BE2C (cell line): ENCODE measurements at regions not wholly inside any gene's neighbourhood (a gene's known extent, or its start where the extent isn't known, plus 50 kb on each side); places are given as distances from the start of the nearest gene placed in this dataset.

Source experiments
- DNase-seq: peaks from one replicate; pipeline ENCODE4 v3.0.0-alpha.2; 2020
- H3K27me3 ChIP-seq: fragments of 250-450 bp; sonication (Bioruptor Pico); 2 replicates; pipeline ENCODE4 v1.5.1; 2020; ENCODE audit warnings: mild to moderate bottlenecking
- H3K36me3 ChIP-seq: fragments of 250-450 bp; sonication (Bioruptor Pico); 2 replicates; pipeline ENCODE4 v1.5.1; 2020; ENCODE audit warnings: mild to moderate bottlenecking
- H3K4me1 ChIP-seq: fragments of 250-450 bp; sonication (Bioruptor Pico); 2 replicates; pipeline ENCODE4 v1.5.1; 2020
- H3K4me3 ChIP-seq: 2 replicates; pipeline ENCODE4 v1.5.1; 2011; ENCODE audit warnings: low read depth, low read length
- H3K9me3 ChIP-seq: fragments of 250-450 bp; sonication (Bioruptor Pico); 2 replicates; pipeline ENCODE4 v1.5.1; 2020
- CTCF ChIP-seq: IDR thresholded peaks from 2 replicates; pipeline ENCODE4 v1.5.1; 2012; ENCODE audit warnings: mild to moderate bottlenecking, low read depth, low read length

GRCh38 chr3:14290631-14291385 lies 111.6 kb upstream of the SLC6A6 start:
- Histone ChIP-seq H3K9me3 (no peaks in the 10 kb centered on the region), H3K36me3 (no peaks in the 10 kb centered on the region), H3K27me3 (no peaks in the 10 kb centered on the region), H3K4me3 (no peak overlapping the region), H3K4me1 (no peaks in the 10 kb centered on the region)
- TF ChIP-seq CTCF, result no peak
- DNase-seq, result no peak

- no peaks in the 10 kb centered on the region for H3K9me3 ChIP-seq
- H3K27me3 ChIP-seq, result no peaks in the 10 kb centered on the region
- H3K36me3 ChIP-seq, result no peaks in the 10 kb centered on the region
- H3K4me1 ChIP-seq, result no peaks in the 10 kb centered on the region
- DNase-seq, result no peak
- H3K4me3 ChIP-seq, result no peak overlapping the region
- no peak for TF ChIP-seq CTCF
These were observed 107.4 kb upstream of the SLC6A6 start for GRCh38 chr3:14295037-14295436.

GRCh38 chr3:14295801-14296200 lies 106.6 kb upstream of the SLC6A6 start:
- no peak overlapping the region for H3K4me3 ChIP-seq
- H3K9me3 ChIP-seq, result no peaks in the 10 kb centered on the region
- H3K4me1 ChIP-seq, result no peaks in the 10 kb centered on the region
- no peak for DNase-seq
- H3K36me3 ChIP-seq, result no peaks in the 10 kb centered on the region
- no peaks in the 10 kb centered on the region for H3K27me3 ChIP-seq
- no peak for TF ChIP-seq CTCF

- no peaks in the 10 kb centered on the region for H3K36me3 ChIP-seq
- DNase-seq, result no peak
- H3K27me3 ChIP-seq, result no peaks in the 10 kb centered on the region
- H3K4me3 ChIP-seq, result no peak overlapping the region
- H3K4me1 ChIP-seq, result no peaks in the 10 kb centered on the region
- H3K9me3 ChIP-seq, result no peaks in the 10 kb centered on the region
- TF ChIP-seq CTCF, result no peak
These were observed 105.1 kb upstream of the SLC6A6 start for GRCh38 chr3:14297305-14297704.

GRCh38 chr3:14297784-14298236 lies 104.6 kb upstream of the SLC6A6 start:
- DNase-seq, result no peak
- Histone ChIP-seq H3K4me3 (no peak overlapping the region), H3K9me3 (no peaks in the 10 kb centered on the region), H3K36me3 (no peaks in the 10 kb centered on the region), H3K4me1 (no peaks in the 10 kb centered on the region), H3K27me3 (no peaks in the 10 kb centered on the region)
- TF ChIP-seq CTCF, result no peak

- DNase-seq, result no peak
- H3K27me3 ChIP-seq, result no peaks in the 10 kb centered on the region
- H3K36me3 ChIP-seq, result no peaks in the 10 kb centered on the region
- no peaks in the 10 kb centered on the region for H3K4me1 ChIP-seq
- no peak overlapping the region for H3K4me3 ChIP-seq
- no peaks in the 10 kb centered on the region for H3K9me3 ChIP-seq
- no peak for TF ChIP-seq CTCF
These were observed 104.0 kb upstream of the SLC6A6 start for GRCh38 chr3:14298442-14298841.
